Activated CD4-positive, alpha-beta T cell treated with anti-CD3 and anti-CD28 coated beads, Interleukin-2, Interleukin-4, amounts not matched to agents 100 ng/mL and 50 ng/mL, durations not matched to agents 16 hours and 8 hours (primary cell): ENCODE measurements at regions not wholly inside any gene's neighbourhood (a gene's known extent, or its start where the extent isn't known, plus 50 kb on each side); places are given as distances from the start of the nearest gene placed in this dataset.
"Not testable (repeated sequence)": the region's sequence is repeated elsewhere in the genome, so short reads cannot be mapped to it uniquely, and the experiment has no call there.

Experiments used
- DNase-seq: peaks from one replicate; pipeline ENCODE4 v3.0.0-alpha.2; 2020; ENCODE audit warnings: low spot score

GRCh38 chr15:70576696-70577095 lies 186.7 kb downstream of the UACA start:
- no peak for DNase-seq

- DNase-seq, result no peak
Observed at GRCh38 chr15:70576276-70576675, 187.1 kb downstream of the UACA start.

GRCh38 chr15:70575231-70576226 lies 187.8 kb downstream of the UACA start:
- DNase-seq, result no peak

GRCh38 chr15:70574325-70574724 lies 189.0 kb downstream of the UACA start:
- not testable (repeated sequence) for DNase-seq

GRCh38 chr15:70573121-70573850 lies 190.1 kb downstream of the UACA start:
- no peak for DNase-seq

- DNase-seq, result no peak
Observed at GRCh38 chr15:70569714-70570231, 193.6 kb downstream of the UACA start.

- no peak for DNase-seq
Observed at GRCh38 chr15:70569091-70569713, 194.2 kb downstream of the UACA start.

GRCh38 chr15:70566989-70567388 lies 196.4 kb downstream of the UACA start:
- DNase-seq, result no peak

GRCh38 chr15:70566047-70566835 lies 197.1 kb downstream of the UACA start:
- no peak for DNase-seq

- DNase-seq, result no peak
Observed at GRCh38 chr15:70563561-70564095, 199.7 kb downstream of the UACA start.

- DNase-seq, result no peak
Observed at GRCh38 chr15:70562906-70563305, 200.5 kb downstream of the UACA start.

- no peak for DNase-seq
Observed at GRCh38 chr15:70561885-70562284, 201.5 kb downstream of the UACA start.

- no peak for DNase-seq
Observed at GRCh38 chr15:70560617-70561328, 202.6 kb downstream of the UACA start.

- peak; percentile 49 for DNase-seq
Observed at GRCh38 chr15:70559265-70560239, 203.8 kb downstream of the UACA start.

GRCh38 chr15:70558406-70559264 lies 204.7 kb downstream of the UACA start:
- DNase-seq, result no peak

- no peak for DNase-seq
Observed at GRCh38 chr15:70557521-70558258, 205.7 kb downstream of the UACA start.

- DNase-seq, result no peak
Observed at GRCh38 chr15:70556779-70557178, 206.6 kb downstream of the UACA start.
